D721Med (cell line): ENCODE measurements at regions not wholly inside any gene's neighbourhood (a gene's known extent, or its start where the extent isn't known, plus 50 kb on each side); places are given as distances from the start of the nearest gene placed in this dataset.

Experiments used
- DNase-seq: peaks from one replicate; pipeline ENCODE4 v3.0.0; 2011; ENCODE audit warnings: low spot score; ENCODE audit not compliant: insufficient read length
- FAIRE-seq: peaks from 2 replicates; lab custom pipeline; 2011; peaks lifted over from hg19 to GRCh38; lab: Jason Lieb, UNC
- TF ChIP-seq, protein P1 (sequence below): IDR thresholded peaks from 2 replicates; pipeline ENCODE4 v1.5.1; 2012; ENCODE audit warnings: mild to moderate bottlenecking, control low read depth; ENCODE audit not compliant: insufficient read depth; ENCODE audit errors: missing control alignments

GRCh38 chrX:114332766-114333165 is 251.1 kb upstream of the HTR2C start:
- DNase-seq (no peak), FAIRE-seq (no peak)
- TF ChIP-seq, protein P1, sequence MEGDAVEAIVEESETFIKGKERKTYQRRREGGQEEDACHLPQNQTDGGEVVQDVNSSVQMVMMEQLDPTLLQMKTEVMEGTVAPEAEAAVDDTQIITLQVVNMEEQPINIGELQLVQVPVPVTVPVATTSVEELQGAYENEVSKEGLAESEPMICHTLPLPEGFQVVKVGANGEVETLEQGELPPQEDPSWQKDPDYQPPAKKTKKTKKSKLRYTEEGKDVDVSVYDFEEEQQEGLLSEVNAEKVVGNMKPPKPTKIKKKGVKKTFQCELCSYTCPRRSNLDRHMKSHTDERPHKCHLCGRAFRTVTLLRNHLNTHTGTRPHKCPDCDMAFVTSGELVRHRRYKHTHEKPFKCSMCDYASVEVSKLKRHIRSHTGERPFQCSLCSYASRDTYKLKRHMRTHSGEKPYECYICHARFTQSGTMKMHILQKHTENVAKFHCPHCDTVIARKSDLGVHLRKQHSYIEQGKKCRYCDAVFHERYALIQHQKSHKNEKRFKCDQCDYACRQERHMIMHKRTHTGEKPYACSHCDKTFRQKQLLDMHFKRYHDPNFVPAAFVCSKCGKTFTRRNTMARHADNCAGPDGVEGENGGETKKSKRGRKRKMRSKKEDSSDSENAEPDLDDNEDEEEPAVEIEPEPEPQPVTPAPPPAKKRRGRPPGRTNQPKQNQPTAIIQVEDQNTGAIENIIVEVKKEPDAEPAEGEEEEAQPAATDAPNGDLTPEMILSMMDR: no peak

DNA sequence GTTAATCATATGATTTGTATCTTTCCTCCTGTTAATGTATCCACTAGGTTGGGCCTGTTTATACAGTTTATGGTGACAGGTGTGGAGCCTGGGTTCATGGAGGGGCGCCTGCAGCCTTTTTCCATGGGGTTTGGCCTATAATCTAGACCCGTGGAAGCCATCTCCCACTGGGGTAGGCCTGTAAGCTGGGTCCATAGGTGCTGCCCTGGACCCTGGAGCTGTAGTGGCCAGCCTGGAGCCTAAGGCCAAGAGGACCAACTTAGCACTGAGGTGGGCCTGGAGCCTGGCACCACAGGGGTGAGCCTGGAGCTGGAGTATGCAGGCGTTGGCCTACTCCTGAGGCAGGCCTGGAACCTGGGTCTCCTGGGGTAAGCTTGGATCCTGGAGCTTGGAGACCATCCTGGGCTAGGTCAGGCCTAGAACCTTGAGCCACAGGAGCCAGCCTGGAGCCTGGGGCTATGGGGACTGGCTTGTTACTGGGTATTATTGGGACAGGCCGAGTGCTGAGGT is 249.4 kb upstream of the HTR2C start:
- no peak for FAIRE-seq
- TF ChIP-seq, protein P1: no peak
- no peak for DNase-seq

GRCh38 chrX:114338870-114339269 is 245.0 kb upstream of the HTR2C start:
- DNase-seq (no peak), FAIRE-seq (no peak)
- TF ChIP-seq, protein P1: no peak

- DNase-seq: no peak
- TF ChIP-seq, protein P1: peak; percentile 58
- FAIRE-seq: peak; percentile 70
Observed at GRCh38 chrX:114344756-114345349, 239.0 kb upstream of the HTR2C start.

- FAIRE-seq (no peak), DNase-seq (no peak)
- TF ChIP-seq, protein P1: no peak
Observed at GRCh38 chrX:114361076-114361725, 222.7 kb upstream of the HTR2C start.

DNA sequence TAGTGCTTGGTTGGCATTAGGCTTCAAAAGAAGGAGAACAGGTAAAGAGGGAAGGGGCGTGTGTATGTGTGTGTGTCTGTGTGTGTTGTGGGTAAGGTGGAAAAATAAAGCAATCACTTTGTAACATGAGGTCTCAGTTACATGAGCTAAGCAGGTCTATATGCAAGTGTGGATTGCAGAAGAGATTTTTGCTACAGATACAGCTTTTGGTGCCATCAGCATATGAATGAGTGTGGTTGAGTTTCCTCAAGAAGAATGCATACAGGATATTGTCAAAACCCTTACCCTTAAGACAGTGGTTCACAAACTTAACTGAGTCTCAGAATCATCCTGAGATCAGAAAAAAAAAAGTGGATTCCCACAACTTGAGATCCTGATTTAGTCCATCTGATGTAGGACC is 220.5 kb upstream of the HTR2C start:
- TF ChIP-seq, protein P1: no peak
- DNase-seq (no peak), FAIRE-seq (no peak)
